PFSK-1 (cell line): ENCODE measurements at regions not wholly inside any gene's neighbourhood (a gene's known extent, or its start where the extent isn't known, plus 50 kb on each side); places are given as distances from the start of the nearest gene placed in this dataset.

Experiments used
- FOXP2 ChIP-seq: optimal IDR thresholded peaks from 2 replicates; pipeline ENCODE3; 2011; ENCODE audit warnings: borderline replicate concordance, control low read depth, inconsistent platforms; ENCODE audit not compliant: insufficient read depth; ENCODE audit errors: extremely low read length, extremely low read depth
- POLR2AphosphoS5 ChIP-seq: IDR thresholded peaks from 2 replicates; pipeline ENCODE4 v1.6.1; 2012; ENCODE audit warnings: low read depth, mild to moderate bottlenecking, control low read depth, low read length, moderate library complexity
- REST ChIP-seq, 2 experiments: IDR thresholded peaks; 2 replicates each; pipeline versions ENCODE4 v1.6.1 to v1.8.0; 2011 to 2012; ENCODE audit warnings: low read depth in 2 of 2, low read length in 2 of 2, control low read depth in 1 of 2, inconsistent platforms in 1 of 2, mild to moderate bottlenecking in 1 of 2, moderate library complexity in 1 of 2; ENCODE audit not compliant: insufficient read depth in 1 of 2
- SIN3A ChIP-seq: IDR thresholded peaks from 2 replicates; pipeline ENCODE4 v1.6.1; 2012; ENCODE audit warnings: mild to moderate bottlenecking, low read length, moderate library complexity, borderline replicate concordance; ENCODE audit not compliant: insufficient read depth
- TAF1 ChIP-seq: IDR thresholded peaks from 2 replicates; pipeline ENCODE4 v1.6.1; 2012; ENCODE audit warnings: low read length, control low read depth, borderline replicate concordance; ENCODE audit not compliant: insufficient read depth

- TF ChIP-seq TAF1 (no peak), FOXP2 (no peak), REST (IDR thresholded peaks at IDR 0.05; ENCODE audit: insufficient read depth in 1 of 2, low read depth in 2 of 2, low read length in 2 of 2) (no peak), SIN3A (no peak), POLR2AphosphoS5 (no peak)
These were observed 101.9 kb downstream of the FOXI3 start for GRCh38 chr2:88350331-88351248.

GRCh38 chr2:88345842-88346241 is 106.7 kb downstream of the FOXI3 start:
- TF ChIP-seq TAF1 (no peak), POLR2AphosphoS5 (no peak), REST (IDR thresholded peaks at IDR 0.05; ENCODE audit: insufficient read depth in 1 of 2, low read depth in 2 of 2, low read length in 2 of 2) (no peak), FOXP2 (no peak), SIN3A (no peak)

- TF ChIP-seq TAF1 (no peak), SIN3A (no peak), POLR2AphosphoS5 (no peak)
These were observed 109.7 kb downstream of the FOXI3 start for GRCh38 chr2:88342749-88343148.

- TF ChIP-seq SIN3A (no peak), POLR2AphosphoS5 (no peak), TAF1 (no peak), FOXP2 (no peak), REST (IDR thresholded peaks at IDR 0.05; ENCODE audit: insufficient read depth in 1 of 2, low read depth in 2 of 2, low read length in 2 of 2) (no peak)
These were observed 118.1 kb downstream of the FOXI3 start for GRCh38 chr2:88334418-88334817.

- TF ChIP-seq SIN3A (no peak), FOXP2 (no peak), POLR2AphosphoS5 (no peak), REST (IDR thresholded peaks at IDR 0.05; ENCODE audit: insufficient read depth in 1 of 2, low read depth in 2 of 2, low read length in 2 of 2) (no peak), TAF1 (no peak)
These were observed 121.3 kb downstream of the FOXI3 start for GRCh38 chr2:88331239-88331638.
